Gastroesophageal sphincter (tissue), 3 donors: ENCODE measurements at regions not wholly inside any gene's neighbourhood (a gene's known extent, or its start where the extent isn't known, plus 50 kb on each side); places are given as distances from the start of the nearest gene placed in this dataset.

Experiments used
- EP300 ChIP-seq: sonication (generic); formaldehyde crosslinking; IDR thresholded peaks from one replicate; pipeline ENCODE4 v1.6.1; 2017; ENCODE audit warnings: antibody characterized with exemption, mild to moderate bottlenecking
- TF ChIP-seq, protein P1 (sequence below), 4 experiments: fragments of 200-600 bp in 2 of 4; fragments of 450-650 bp in 2 of 4; sonication (generic) in 1 of 4; IDR thresholded peaks; one replicate each; pipeline ENCODE4 v1.5.1; 2017 to 2019; ENCODE audit warnings: antibody characterized with exemption in 4 of 4, mild to moderate bottlenecking in 2 of 4, moderate library complexity in 2 of 4

GRCh38 chr5:61916621-61917620 is 389.1 kb upstream of the KIF2A start:
- no peak for TF ChIP-seq EP300
- TF ChIP-seq, protein P1, sequence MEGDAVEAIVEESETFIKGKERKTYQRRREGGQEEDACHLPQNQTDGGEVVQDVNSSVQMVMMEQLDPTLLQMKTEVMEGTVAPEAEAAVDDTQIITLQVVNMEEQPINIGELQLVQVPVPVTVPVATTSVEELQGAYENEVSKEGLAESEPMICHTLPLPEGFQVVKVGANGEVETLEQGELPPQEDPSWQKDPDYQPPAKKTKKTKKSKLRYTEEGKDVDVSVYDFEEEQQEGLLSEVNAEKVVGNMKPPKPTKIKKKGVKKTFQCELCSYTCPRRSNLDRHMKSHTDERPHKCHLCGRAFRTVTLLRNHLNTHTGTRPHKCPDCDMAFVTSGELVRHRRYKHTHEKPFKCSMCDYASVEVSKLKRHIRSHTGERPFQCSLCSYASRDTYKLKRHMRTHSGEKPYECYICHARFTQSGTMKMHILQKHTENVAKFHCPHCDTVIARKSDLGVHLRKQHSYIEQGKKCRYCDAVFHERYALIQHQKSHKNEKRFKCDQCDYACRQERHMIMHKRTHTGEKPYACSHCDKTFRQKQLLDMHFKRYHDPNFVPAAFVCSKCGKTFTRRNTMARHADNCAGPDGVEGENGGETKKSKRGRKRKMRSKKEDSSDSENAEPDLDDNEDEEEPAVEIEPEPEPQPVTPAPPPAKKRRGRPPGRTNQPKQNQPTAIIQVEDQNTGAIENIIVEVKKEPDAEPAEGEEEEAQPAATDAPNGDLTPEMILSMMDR (IDR thresholded peaks at IDR 0.05), result no peak
